ENCODE measurements at regions not wholly inside any gene's neighbourhood (a gene's known extent, or its start where the extent isn't known, plus 50 kb on each side); places are given as distances from the start of the nearest gene placed in this dataset.
"Not testable (repeated sequence)": the region's sequence is repeated elsewhere in the genome, so short reads cannot be mapped to it uniquely, and the experiment has no call there.

DNA sequence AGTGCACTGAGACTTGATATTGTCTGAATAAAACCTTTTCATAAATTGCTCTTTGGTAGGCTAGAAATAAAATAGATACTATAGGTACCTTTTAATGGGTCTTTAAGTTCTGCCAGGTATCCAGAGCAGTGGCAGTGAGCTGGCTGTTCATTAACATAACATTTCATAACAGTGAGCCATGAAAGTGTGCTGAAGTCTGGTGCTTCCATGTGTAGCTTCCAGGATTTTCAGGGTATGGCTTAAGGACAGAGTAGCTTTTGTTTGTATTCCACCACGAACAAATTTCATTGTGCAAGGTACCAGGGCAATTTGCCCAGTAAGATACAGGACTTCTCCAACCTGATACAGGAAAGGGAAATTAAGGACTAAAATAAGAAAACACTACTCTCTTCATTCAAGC is 124.7 kb upstream of the NANOGP8 start:
- DNase-seq (ENCODE audit: low read depth, low spot score): no peak

DNA sequence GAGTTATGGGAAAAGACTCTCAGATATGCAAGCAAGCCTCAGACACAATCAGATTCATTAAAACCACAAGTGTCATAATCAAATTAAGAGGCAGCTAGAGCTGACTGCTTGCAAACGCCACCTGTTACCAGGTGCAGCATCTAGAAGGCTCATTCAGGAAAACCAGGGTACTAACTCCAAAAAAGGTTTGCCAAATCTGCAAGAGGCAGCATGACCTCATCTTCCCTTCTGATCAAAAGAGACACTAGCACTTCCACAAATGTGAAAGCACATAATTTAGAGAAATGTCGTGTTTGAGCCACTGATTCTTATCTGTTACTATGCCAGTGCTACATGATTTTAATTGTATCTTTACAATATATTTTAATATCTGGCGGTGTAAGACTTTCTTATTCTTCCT is 123.3 kb upstream of the NANOGP8 start:
- no peak for DNase-seq (ENCODE audit: low read depth, low spot score)

DNA sequence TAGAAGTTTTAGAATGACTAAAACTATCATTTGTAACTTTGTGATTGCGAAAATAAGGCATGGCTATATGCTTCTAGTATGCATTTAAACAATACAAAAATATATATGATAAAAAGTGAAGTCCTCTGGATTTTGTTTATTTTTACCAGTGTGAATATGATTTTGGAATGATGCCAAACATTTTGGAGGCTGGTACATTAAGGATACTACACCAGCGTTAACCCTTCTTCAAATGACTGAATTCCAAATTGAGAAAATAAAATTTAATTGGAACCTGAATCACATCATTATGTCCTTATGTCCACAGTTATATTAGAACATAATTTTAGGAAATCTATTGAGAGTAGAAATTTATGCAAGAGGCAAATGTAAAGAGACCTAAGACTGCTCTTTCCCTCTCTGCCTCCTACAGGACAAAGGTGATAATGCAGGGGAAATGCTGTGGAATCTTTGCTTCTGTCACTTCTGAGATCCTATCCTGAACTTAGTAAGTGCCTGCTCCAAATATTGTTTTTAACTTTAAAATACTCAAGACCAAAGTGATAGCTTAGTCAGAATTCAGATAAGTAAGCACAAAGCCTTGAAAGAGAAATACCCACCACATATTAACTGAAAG is 121.1 kb upstream of the NANOGP8 start:
- no peak for DNase-seq (ENCODE audit: low read depth, low spot score)

DNA sequence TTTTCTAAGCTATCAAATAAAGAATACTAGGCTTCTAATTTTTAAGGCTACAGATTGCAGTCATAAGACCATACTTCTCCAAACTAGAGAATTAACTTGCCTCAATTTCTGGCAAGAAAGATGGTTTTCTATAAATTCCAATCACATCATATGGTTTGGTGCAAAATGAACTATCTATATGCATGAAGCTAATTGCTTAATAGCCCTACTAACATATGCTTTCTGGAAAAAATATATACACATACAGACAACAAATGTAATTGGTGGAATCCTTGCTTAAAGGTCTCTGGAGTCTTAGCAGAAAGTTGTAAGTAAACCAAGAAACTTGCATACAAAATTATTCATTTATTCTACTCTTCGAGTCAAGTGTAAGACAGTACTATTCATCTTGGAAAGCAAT is 113.1 kb upstream of the NANOGP8 start:
- no peak for DNase-seq (ENCODE audit: low read depth, low spot score)

DNA sequence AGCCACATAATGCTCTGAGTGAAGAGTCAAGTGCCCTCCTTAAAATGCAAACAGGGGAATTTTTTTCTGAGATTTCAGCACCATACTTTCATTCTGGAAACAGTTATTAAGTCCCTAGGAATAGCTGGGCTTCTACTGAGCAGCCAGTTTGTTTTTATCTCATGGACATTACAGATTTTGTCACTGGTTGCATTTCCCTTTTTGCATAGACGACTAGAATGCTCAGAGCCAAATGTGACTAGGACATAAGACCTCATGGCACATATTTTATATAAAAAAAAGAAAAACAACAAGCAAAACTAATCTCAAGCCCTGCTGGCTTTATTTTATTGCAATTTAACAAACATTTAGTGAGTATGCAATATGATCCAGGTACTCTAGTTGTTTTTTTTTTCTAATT is 112.7 kb upstream of the NANOGP8 start:
- DNase-seq (ENCODE audit: low read depth, low spot score): no peak

DNA sequence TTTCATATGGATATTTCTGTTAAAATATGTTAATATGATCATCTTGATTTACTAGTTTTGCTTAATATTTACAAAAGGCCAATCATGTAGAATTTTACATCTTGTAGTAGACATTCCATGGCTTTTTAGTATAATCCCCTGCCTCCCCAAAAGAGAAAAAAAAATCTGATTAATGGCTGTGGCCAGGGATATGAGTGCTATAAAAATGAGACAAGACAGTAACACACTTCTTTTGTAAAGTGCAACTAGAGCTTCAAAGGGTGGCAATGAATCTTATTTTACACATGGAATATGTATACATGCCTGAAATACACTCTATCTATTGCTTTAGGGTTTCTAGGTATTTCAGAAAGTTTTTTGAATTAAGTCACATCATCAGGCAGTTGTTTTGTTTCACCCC is 112.2 kb upstream of the NANOGP8 start:
- no peak for DNase-seq (ENCODE audit: low read depth, low spot score)

DNA sequence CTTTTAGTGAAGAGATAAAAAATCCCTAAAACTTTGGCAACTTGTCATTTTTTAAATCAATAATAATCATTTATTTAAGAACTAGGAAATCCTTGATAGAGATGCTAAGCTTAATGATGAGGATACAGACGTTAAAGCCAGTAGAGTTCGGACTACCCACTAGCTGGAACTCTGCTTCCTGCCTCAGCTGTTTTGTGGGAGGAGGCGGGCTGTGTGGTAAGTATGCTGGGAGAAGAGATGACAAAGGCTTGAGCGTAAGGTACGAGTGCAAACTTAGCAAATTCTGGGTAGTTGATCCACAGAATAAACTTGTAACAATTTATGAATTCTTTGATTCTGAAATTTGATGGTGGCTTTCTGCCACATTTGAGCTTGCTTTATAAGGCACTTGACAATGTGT is 111.2 kb upstream of the NANOGP8 start:
- DNase-seq (ENCODE audit: low read depth, low spot score): no peak

DNA sequence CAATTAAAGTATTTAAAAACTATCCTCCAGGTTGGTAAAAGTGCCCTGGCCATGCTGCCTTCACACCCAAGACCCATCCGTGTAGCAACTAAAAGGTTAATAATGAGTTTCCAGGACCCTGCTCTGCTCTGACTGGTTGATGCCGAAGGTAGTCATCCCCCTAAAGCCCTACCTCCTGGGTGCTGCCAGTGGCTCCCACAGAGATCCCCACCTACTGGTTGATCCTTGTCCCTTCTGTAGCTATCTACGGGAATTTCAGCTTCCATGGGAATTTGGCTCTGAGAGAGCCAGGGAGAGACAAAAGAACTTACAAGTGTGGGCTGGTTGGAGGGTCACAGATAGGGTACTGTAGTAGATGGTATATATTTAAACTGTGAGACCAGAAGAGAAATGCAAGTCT is 110.6 kb upstream of the NANOGP8 start:
- DNase-seq (ENCODE audit: low read depth, low spot score): no peak

DNA sequence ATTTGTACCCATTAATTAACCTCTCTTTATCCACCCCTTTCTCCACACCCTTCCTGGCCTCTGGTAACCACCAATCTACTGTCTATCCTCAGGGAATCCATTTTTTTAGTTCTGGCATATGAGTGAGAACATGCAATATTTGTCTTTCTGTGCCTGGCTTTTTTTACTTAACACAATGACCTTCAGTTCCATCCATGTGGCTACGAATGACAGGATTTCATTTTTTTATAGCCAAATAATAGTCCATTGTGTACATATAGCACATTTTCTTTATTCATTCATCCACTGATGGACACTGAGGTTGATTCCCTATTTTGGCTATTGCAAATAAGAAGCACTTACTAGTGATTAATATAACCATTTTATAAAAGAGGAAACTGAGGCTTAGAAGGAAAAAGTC is 109.9 kb upstream of the NANOGP8 start:
- DNase-seq (ENCODE audit: low read depth, low spot score): no peak

DNA sequence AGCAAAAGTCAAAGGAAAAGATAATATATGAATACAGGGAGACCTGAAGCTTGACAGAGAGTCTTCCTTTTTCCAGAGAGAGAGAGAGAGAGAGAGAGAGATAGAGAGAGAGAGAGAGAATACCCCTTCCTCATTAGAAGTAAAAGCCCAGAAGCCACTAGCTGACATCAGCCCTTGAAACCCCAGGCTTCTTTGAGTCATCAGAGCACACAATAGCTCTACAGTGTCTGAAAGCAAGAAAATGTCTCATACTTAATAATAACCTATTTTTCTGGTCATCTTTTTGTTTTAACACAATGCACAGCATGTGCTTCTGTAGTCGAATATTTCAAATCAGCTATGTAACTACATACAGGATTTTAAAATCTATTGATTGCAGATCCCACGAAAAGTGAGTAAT is 109.2 kb upstream of the NANOGP8 start:
- no peak for DNase-seq (ENCODE audit: low read depth, low spot score)

DNA sequence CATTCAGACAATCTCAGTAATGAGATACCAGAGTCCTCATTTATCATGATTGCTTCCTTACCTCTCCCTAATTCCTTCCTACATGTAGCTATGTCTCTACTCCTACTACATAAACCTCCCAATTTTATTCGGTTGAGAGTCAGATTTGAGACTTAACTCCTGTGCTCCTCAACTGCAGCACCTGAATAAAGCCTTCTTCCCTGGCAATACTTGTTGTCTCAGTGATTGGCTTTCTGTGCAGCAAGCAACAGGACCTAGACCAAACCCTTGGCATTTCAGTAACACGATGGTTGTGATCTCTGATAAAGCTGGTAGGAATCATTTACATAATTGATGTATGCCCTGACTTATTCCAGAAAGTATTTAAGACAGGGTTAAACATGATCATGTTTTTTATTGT is 106.7 kb upstream of the NANOGP8 start:
- no peak for DNase-seq (ENCODE audit: low read depth, low spot score)

DNA sequence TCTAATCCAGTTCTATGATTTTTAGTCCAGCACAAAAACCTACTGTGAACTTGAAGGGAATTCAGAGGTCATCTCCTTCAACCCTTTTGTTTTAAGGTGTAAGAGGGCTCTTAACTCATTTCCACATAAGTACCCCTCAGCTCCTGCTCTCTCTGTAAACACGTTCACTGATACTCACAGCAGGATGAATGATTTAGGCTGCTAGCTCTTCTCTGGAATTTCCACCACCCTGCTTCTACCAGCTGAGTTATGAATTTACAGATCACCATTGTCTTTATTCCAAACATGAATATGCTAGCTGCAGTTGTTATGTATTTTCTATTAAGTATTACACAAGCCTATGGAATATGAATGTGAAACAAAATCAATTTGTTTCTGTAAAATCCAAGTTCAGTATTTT is 101.3 kb upstream of the NANOGP8 start:
- no peak for DNase-seq (ENCODE audit: low read depth, low spot score)

DNA sequence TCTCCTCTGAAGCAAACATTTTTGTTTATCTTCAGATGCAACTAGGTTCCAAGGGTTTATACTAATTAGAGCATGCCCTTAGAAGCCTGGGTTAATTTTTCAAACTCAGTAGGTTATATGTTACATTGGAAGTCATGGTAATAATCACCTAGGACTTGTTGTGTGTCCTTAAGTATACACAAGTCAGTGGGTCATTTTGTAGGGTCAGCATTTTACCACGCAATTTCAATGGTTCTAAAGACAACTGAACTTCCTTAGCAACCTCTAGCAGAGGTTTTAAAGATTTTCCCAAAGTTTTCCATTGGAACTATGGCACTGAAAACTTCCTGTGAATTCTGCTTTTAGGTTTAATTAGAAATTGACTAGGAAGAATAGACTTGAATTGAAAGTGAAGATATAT is 99.6 kb upstream of the NANOGP8 start:
- no peak for DNase-seq (ENCODE audit: low read depth, low spot score)

DNA sequence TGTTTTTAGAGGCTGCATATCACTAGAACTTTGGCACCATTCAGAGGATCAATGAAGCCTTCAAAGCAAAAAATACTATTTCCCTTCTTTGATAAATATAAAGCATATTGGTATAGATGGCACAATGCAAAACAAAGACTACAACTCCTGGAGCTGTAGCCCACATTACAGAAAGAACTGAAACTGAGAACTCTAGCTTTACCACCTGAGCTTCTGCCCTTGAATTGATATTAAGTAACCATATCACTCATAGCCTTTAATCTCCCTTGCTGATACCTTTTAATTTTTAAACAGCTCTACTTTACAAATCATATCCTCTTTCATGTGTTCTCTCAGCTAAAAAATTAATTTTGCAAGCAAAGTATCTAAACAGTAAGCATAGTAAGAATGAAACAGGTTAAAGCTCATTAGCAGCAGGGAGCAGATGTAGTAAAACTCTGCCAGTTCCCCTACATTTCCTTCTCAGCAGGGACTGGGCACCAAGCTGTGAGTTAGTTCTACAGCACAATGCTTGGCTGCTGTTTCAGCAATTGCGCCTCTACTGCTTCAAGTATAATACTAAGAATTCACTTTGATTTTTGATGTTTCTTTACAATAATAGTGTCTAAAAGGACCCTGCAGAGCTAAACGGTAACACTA is 97.9 kb upstream of the NANOGP8 start:
- peak; percentile 41 for DNase-seq (ENCODE audit: low read depth, low spot score)

DNA sequence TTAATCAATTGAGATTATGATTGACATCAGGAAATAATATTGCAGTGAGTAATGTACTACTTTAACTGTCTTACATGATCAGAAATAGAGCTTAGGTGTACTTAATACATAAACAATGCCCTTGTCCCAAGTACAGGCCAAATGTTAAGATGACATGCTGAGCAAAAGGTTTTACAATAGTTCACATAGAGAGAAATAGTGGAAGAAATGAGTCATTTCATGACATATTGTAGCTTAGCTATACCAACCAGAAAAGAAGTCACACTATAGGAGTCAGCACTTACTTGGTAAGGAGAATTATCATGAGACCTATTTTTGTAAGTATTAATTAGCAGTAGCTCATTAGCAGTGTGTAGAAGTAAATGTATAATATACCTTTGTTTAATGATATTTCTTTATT is 96.4 kb upstream of the NANOGP8 start:
- DNase-seq (ENCODE audit: low read depth, low spot score): no peak

DNA sequence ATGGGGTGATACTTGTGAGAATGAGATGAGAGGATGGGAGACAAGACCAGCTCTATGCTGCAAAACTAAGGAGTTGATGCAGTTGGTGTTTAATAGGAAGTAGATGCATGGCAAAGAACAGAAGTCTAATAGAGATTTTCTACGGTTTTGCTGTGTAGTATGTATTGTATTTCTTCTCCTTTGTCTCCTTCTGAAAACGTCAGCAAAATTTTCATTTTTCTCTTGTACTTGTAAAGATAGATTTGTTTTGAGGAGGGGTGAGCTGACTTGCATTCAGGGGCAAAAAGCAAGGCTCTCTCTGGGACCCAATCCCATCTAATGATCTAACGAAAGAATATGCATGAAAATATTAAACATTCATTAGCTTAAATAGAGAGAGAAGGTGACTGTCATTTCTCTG is 94.6 kb upstream of the NANOGP8 start:
- no peak for DNase-seq (ENCODE audit: low read depth, low spot score)

DNA sequence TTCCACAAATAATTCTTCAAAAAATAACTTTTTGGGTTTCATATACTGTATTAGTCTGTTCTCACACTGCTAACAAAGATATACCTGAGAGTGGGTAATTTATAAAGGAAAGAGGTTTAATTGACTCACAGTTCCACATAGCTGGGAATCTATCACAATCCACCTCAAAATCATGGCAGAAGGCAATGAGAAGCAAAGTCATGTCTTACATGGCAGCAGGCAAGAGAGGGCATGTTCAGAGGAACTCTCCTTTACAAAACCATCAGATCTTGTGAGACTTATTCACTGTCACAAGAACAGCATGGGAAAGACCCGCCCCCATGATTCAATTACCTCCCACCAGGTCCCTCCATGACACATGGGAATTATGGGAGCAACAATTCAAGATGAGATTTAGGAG is 93.1 kb upstream of the NANOGP8 start:
- not testable (repeated sequence) for DNase-seq (ENCODE audit: low read depth, low spot score)

DNA sequence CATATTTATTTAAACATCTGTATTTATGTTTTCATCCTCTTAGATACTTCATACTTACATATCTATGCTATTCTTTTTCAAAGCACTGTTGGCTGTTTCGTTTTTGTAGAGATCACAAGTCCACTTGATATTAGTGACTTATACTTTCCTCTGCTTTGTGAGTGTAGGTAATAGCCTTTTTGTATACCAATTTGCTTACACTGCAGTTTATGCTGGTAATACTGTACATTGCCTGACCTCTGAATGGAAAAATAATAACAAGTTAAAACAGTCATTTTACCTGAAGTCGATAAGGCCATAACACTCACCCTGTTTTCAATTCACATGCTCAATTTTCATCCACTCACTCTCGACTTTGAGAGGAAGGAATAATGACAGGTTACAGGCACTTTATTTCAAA is 89.9 kb upstream of the NANOGP8 start:
- DNase-seq (ENCODE audit: low read depth, low spot score): no peak

DNA sequence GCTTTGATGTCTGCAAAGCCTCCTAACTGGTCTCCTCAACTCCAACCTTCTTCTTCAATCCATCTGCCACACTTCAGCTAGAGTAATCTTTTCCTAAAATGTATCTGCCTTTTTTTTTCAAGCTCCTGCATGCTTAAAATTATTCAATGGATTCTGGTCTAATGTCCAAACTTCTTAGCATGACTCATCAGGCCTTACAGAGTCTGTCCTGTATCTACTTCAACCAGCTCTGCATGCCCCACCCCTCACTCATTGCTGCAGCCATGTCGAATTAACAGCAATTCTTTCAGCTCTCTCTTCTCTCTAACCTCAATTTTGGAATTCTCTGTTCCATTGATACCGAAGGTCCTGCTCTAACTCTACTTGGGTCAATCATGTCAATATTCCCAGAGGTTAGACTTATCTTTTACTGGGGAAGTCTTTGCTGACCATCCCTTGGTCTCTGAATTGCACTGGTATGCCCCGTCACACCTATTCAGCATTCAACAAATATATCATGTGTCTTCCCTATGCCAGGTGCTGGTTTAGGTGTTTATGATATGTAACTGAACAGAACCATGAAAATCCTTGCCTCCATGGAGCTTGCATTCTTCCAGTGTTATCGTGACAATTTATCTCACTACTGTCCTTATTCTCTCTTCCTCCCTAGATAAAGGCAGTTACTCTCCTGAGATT is 88.5 kb upstream of the NANOGP8 start:
- DNase-seq (ENCODE audit: low read depth, low spot score): no peak

DNA sequence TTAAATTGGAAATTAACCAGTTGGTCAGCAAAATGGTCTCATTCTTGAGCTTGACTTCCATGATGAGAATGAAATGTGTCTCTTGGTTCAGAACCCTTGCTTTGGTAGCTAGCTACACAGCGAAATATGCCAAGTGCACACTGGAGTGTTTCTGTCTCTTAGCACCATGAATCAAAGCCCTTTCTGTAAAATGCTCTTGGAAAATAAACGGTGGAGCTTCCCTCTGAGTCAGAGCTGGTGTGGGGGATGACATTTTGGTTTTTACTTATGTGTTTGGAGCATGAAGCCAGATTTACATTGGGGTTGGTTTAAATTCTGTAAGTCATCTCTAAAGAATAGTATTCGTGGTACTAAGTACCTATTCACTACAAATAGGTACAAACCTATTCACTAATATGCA is 85.1 kb upstream of the NANOGP8 start:
- no peak for DNase-seq (ENCODE audit: low read depth, low spot score)

DNA sequence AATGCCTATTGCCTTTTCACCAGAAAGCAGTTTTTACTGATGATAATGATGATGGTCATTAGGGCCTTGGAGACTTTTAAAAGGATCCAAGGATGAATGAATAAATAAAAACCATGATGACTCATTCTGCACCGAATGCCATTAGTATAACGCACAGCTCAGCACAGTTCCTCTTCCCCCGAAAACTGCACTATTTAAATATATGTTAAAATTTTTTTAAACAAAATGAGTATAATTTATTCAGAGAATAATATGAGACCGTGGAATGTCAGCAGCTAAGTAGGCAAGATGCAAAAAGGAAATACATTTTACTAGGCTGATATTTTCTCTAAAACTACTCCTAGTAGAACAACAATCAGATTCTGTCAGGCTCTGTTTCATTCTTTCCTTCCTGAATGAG is 83.4 kb upstream of the NANOGP8 start:
- no peak for DNase-seq (ENCODE audit: low read depth, low spot score)

DNA sequence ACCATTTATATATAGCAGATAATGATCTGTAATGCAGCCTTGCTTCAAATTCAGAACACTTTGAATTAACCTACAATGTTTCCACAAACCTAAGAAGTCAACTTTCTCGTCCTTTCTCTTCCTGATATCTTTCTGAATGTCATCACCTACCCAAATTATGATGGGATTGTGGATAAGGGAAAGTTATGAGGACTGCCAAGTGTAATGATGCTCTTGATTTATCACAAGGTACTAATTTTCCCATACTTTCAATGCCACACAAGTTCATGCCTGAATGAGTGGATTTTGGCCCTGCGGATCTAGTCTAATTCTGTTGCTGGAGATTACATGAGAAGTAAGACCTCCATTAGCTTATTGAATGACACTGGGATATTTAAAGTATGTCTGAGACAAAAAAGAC is 82.6 kb upstream of the NANOGP8 start:
- no peak for DNase-seq (ENCODE audit: low read depth, low spot score)

DNA sequence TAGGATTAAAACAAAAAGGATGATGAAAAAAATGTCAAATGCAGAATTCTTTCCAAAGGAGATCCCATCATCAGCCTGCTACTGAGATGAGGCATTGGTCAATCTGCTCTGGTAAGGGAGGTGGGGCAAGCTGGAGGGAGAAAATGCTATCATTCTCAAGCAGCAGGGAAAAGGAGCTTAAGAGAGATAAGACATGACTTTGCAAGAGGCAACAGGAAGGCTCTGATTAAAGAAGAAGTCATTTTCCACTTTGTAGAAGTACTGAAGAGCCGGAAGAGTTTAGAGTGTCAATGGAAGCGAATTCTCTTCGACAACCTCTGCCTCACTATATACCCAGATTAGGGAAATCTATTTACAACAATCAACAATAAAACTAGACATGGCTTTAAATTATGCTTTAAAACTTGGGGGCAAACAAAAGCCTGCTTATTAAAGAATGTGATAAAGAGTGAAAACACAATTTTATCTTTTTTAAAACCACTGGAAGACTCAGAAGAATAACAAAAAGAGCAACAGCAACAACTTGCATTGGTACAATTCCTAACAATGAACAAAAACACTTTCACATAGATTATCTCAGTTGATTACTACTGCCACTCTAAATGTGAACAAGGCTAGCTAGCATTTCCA is 81.8 kb upstream of the NANOGP8 start:
- DNase-seq (ENCODE audit: low read depth, low spot score): no peak

Measured in brain pericyte (primary cell).